ENCODE measurements at regions not wholly inside any gene's neighbourhood (a gene's known extent, or its start where the extent isn't known, plus 50 kb on each side); places are given as distances from the start of the nearest gene placed in this dataset.

DNA sequence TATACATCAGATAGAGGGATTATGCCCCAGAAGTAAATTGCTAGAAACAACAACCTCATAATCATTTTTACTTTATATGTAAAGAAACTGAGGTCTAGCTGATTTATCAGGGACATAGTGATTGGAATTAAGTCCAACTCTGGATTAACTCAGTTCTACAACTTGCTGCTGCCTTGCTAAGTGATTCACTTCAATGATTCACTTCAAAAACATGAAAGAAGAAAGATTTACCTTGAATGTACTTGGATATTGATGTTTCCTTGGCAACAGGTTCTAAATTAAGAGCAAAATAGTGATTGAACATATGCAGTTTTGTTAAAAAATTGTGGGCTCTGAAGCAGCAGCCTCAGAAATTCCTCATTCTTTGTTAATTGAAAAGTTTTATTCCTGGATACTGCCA is 99.8 kb upstream of the H2AZ1 start:
- TF ChIP-seq, protein P1, sequence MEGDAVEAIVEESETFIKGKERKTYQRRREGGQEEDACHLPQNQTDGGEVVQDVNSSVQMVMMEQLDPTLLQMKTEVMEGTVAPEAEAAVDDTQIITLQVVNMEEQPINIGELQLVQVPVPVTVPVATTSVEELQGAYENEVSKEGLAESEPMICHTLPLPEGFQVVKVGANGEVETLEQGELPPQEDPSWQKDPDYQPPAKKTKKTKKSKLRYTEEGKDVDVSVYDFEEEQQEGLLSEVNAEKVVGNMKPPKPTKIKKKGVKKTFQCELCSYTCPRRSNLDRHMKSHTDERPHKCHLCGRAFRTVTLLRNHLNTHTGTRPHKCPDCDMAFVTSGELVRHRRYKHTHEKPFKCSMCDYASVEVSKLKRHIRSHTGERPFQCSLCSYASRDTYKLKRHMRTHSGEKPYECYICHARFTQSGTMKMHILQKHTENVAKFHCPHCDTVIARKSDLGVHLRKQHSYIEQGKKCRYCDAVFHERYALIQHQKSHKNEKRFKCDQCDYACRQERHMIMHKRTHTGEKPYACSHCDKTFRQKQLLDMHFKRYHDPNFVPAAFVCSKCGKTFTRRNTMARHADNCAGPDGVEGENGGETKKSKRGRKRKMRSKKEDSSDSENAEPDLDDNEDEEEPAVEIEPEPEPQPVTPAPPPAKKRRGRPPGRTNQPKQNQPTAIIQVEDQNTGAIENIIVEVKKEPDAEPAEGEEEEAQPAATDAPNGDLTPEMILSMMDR (conservative IDR thresholded peaks at IDR 0.05; ENCODE audit: low read length): no peak
- no peak for TF ChIP-seq EZH2phosphoT487 (IDR thresholded peaks at IDR 0.05; ENCODE audit: borderline replicate concordance, low read depth, low read length)
